ENCODE measurements at regions not wholly inside any gene's neighbourhood (a gene's known extent, or its start where the extent isn't known, plus 50 kb on each side); places are given as distances from the start of the nearest gene placed in this dataset.

GRCh38 chr4:38452009-38452408 lies 212.0 kb upstream of the KLF3 start:
- TF ChIP-seq FOS (IDR thresholded peaks at IDR 0.05; ENCODE audit: low read depth, low read length) (no peak), MXI1 (IDR thresholded peaks at IDR 0.05; ENCODE audit: borderline replicate concordance, low read depth, low read length) (no peak), CTCF (conservative IDR thresholded peaks at IDR 0.05; ENCODE audit: low read depth, low read length) (no peak), MAFK (IDR thresholded peaks at IDR 0.05; ENCODE audit: low read depth, low read length) (no peak), POLR2A (IDR thresholded peaks at IDR 0.05; ENCODE audit: low read depth, low read length) (no peak), BHLHE40 (IDR thresholded peaks at IDR 0.05; ENCODE audit: low read depth, low read length) (no peak)

Measured in IMR-90 (cell line).